ENCODE measurements at regions not wholly inside any gene's neighbourhood (a gene's known extent, or its start where the extent isn't known, plus 50 kb on each side); places are given as distances from the start of the nearest gene placed in this dataset.
"Not testable (repeated sequence)": the region's sequence is repeated elsewhere in the genome, so short reads cannot be mapped to it uniquely, and the experiment has no call there.

GRCh38 chr5:62155988-62156387, 150.0 kb upstream of the KIF2A start:
- H3K27ac ChIP-seq = no peak overlapping the region
- no peak overlapping the region for H3K4me3 ChIP-seq
- no peak for DNase-seq
- no peaks in the 10 kb centered on the region for H3K4me1 ChIP-seq
- 0 out of 2 replicates have a peak, but pooled peaks cover 4% of the 10 kb centered on the region for H3K9me3 ChIP-seq (replicated peaks)
- no peaks in the 10 kb centered on the region for H3K36me3 ChIP-seq
- H3K27me3 ChIP-seq = no peaks in the 10 kb centered on the region

DNA sequence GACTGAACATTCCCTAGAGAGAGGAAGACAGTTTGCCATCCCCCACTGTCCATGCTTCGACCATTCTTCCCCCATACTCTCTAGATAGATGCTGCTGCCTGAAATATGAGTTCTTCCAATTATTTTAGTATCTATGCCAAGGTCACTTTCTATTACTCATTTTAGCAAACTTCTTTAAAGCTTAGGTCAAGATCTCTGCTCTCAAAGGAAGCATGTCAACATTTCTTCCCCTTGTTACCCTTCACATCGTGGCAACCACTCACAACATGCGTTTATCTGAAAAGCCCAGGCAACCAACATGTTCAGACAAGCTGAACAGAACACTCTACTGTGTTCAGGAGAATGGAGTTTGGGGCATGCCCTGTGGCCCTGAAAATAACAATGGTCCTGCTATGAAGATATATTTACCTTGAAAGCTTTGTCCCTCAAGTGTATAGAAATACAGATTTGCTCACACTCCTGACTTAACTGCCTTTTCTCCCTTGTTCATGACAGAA, 138.4 kb upstream of the KIF2A start:
- DNase-seq = no peak
- no peak overlapping the region for H3K4me3 ChIP-seq
- H3K4me1 ChIP-seq = no peaks in the 10 kb centered on the region
- no peak overlapping the region for H3K27ac ChIP-seq
- 0 out of 2 replicates have a peak, but pooled peaks cover 2% of the 10 kb centered on the region for H3K27me3 ChIP-seq
- H3K9me3 ChIP-seq (replicated peaks) = no peaks in the 10 kb centered on the region
- no peaks in the 10 kb centered on the region for H3K36me3 ChIP-seq

DNA sequence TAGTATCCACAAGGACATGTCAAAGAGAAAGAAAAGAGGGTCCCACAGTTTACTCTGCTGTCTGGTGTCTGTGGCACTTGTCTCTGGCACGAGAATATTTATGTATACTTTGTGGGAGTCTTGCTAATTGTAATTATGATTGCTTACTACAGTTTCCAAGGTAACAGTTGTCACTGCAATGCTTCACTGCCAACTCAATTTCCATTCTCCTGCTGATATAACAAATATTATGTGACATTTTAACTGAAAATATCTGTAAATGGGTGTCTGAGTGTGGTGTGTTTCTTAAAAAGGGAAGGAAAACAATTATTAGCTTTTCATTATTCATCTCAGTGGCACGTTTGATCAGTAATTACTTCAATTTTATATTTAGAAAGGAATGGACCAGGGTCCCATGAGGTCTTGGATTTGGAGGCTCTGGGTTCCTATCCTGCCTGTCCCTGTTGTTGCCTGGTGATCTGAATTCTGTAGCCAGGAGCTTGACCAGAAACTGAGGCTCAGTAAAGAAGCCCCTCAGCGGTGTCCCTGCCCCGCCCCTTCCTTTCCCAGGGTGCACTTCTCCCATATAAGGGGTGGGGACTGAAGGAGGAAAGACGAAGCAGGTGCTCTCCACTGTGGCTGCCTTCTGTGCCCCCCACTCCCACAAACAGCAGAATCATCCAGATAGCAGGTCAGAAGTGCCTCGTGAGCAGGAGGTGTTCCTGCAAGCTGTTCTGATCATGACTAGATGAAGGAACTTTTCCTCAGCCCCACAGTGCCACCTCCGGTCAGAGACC, 137.3 kb upstream of the KIF2A start:
- DNase-seq = no peak
- Histone ChIP-seq H3K4me1 (no peaks in the 10 kb centered on the region), H3K4me3 (no peak overlapping the region), H3K36me3 (no peaks in the 10 kb centered on the region), H3K27ac (no peak overlapping the region), H3K27me3 (0 out of 2 replicates have a peak, but pooled peaks cover 2% of the 10 kb centered on the region), H3K9me3 (replicated peaks) (no peaks in the 10 kb centered on the region)

- no peaks in the 10 kb centered on the region for H3K27me3 ChIP-seq
- no peaks in the 10 kb centered on the region for H3K4me1 ChIP-seq
- H3K27ac ChIP-seq = no peak overlapping the region
- H3K36me3 ChIP-seq = no peaks in the 10 kb centered on the region
- DNase-seq = no peak
- H3K4me3 ChIP-seq = no peak overlapping the region
- no peaks in the 10 kb centered on the region; the same call in 1 of the 2 replicates for H3K9me3 ChIP-seq (replicated peaks)
Measured at GRCh38 chr5:62178258-62178657, 127.7 kb upstream of the KIF2A start.

DNA sequence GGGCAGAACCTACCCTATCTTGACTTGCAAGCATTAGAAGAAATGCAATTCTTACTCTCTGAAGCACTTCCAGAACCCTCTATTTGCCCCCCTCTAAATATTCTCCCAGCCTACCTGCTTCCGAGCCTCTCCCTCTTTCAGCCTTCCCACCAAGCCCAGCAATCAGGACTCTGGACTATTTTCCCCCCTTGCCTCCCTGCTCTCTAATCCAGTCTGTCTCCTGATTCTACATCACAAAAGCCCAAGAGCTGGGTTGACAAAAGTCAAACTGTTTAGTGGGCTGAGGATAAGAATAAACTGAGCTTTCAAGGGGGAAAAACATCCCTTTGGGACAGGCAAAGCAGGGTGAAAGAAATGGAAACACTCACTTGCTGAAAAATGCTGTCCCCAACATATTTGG, 123.2 kb upstream of the KIF2A start:
- Histone ChIP-seq H3K36me3 (no peaks in the 10 kb centered on the region), H3K9me3 (replicated peaks) (no peaks in the 10 kb centered on the region; the same call in 1 of the 2 replicates), H3K4me3 (no peak overlapping the region), H3K27ac (no peak overlapping the region), H3K4me1 (no peaks in the 10 kb centered on the region), H3K27me3 (no peaks in the 10 kb centered on the region)
- no peak for DNase-seq

DNA sequence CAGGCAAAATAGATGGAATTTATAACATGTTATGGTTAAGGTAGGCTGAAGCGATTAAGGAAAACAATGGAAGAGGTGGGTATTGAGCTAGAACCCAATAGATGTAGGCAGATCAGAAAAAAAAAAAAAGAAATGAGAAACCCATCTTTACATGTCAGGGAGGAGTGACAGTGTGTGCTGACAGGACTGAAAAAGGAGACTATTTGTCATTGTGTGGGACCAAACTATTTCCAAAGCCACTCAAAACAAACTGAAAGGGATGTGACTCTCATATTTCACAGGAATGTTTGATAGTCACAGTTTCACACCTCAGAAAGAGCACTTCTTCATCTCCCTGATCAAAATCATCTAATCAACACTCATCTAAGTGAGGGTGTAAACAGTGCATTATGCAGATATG, 122.3 kb upstream of the KIF2A start:
- no peak overlapping the region for H3K4me3 ChIP-seq
- H3K36me3 ChIP-seq = no peaks in the 10 kb centered on the region
- DNase-seq = no peak
- H3K9me3 ChIP-seq (replicated peaks) = no peaks in the 10 kb centered on the region
- H3K27ac ChIP-seq = no peak overlapping the region
- no peaks in the 10 kb centered on the region for H3K27me3 ChIP-seq
- no peaks in the 10 kb centered on the region for H3K4me1 ChIP-seq

- DNase-seq = no peak
- Histone ChIP-seq H3K4me1 (no peaks in the 10 kb centered on the region), H3K36me3 (no peaks in the 10 kb centered on the region), H3K9me3 (replicated peaks) (no peaks in the 10 kb centered on the region), H3K27ac (no peak overlapping the region), H3K4me3 (no peak overlapping the region), H3K27me3 (no peaks in the 10 kb centered on the region)
Measured at GRCh38 chr5:62184444-62184843, 121.6 kb upstream of the KIF2A start.

- Histone ChIP-seq H3K36me3 (no peaks in the 10 kb centered on the region), H3K27ac (no peak overlapping the region), H3K27me3 (no peaks in the 10 kb centered on the region), H3K4me3 (no peak overlapping the region), H3K9me3 (replicated peaks) (no peaks in the 10 kb centered on the region), H3K4me1 (no peaks in the 10 kb centered on the region)
- no peak for DNase-seq
Measured at GRCh38 chr5:62190173-62190572, 115.8 kb upstream of the KIF2A start.

GRCh38 chr5:62190931-62191330, 115.1 kb upstream of the KIF2A start:
- Histone ChIP-seq H3K4me1 (no peaks in the 10 kb centered on the region), H3K36me3 (no peaks in the 10 kb centered on the region), H3K9me3 (replicated peaks) (no peaks in the 10 kb centered on the region), H3K27me3 (no peaks in the 10 kb centered on the region), H3K27ac (no peak overlapping the region), H3K4me3 (no peak overlapping the region)
- no peak for DNase-seq

- Histone ChIP-seq H3K27me3 (no peaks in the 10 kb centered on the region), H3K9me3 (replicated peaks) (no peaks in the 10 kb centered on the region), H3K4me1 (no peaks in the 10 kb centered on the region), H3K27ac (no peak overlapping the region), H3K36me3 (no peaks in the 10 kb centered on the region), H3K4me3 (no peak overlapping the region)
- no peak for DNase-seq
Measured at GRCh38 chr5:62192958-62193357, 113.0 kb upstream of the KIF2A start.

DNA sequence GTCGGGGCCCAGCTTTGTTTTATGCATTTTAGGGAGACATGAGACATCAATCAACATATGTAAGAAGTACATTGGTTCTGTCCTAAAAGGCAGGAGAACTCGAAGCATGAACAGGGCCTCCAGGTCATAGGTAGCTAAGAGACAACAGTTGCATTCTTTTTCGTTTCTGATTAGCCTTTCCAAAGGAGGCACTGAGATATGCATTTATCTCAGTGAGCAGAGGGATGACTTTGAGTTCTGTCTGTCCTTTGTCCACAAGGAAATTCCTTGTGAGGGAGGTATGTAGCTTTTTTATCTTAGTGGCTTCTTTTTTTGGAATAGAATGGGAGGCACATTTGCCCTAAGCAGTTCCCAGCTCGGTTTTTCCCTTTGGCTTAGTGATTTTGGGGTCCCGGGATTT, 109.5 kb upstream of the KIF2A start:
- H3K36me3 ChIP-seq; H3K4me3 ChIP-seq; H3K27ac ChIP-seq; DNase-seq; H3K4me1 ChIP-seq; H3K27me3 ChIP-seq; H3K9me3 ChIP-seq (replicated peaks): not testable (repeated sequence)

DNA sequence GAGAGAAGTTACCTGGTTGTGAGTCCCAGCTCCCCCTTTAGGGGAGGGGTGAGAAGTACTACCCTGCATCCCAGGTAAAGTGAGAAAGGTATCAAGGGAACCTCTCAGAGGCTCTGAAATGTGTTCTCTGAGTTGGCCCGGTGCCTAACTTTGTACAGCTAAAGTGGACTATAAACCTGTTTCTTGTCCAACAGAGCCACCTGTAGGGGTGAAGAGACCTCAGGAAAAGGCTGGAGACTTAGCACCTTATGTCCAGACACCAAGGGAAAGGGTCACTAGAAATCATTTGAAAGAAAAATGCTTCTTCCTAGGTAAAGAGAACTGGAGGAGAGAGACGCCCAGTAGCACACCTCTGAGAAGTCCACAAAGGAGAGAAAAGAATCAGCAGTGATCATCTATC, 108.3 kb upstream of the KIF2A start:
- Histone ChIP-seq H3K27ac (no peak overlapping the region), H3K4me1 (no peaks in the 10 kb centered on the region), H3K9me3 (replicated peaks) (no peaks in the 10 kb centered on the region), H3K27me3 (no peaks in the 10 kb centered on the region), H3K4me3 (no peak overlapping the region), H3K36me3 (no peaks in the 10 kb centered on the region)
- DNase-seq = no peak

- Histone ChIP-seq H3K27me3 (no peaks in the 10 kb centered on the region), H3K9me3 (replicated peaks) (no peaks in the 10 kb centered on the region), H3K4me3 (no peak overlapping the region), H3K4me1 (no peaks in the 10 kb centered on the region), H3K27ac (no peak overlapping the region), H3K36me3 (no peaks in the 10 kb centered on the region)
- no peak for DNase-seq
Measured at GRCh38 chr5:62198421-62198820, 107.6 kb upstream of the KIF2A start.

DNA sequence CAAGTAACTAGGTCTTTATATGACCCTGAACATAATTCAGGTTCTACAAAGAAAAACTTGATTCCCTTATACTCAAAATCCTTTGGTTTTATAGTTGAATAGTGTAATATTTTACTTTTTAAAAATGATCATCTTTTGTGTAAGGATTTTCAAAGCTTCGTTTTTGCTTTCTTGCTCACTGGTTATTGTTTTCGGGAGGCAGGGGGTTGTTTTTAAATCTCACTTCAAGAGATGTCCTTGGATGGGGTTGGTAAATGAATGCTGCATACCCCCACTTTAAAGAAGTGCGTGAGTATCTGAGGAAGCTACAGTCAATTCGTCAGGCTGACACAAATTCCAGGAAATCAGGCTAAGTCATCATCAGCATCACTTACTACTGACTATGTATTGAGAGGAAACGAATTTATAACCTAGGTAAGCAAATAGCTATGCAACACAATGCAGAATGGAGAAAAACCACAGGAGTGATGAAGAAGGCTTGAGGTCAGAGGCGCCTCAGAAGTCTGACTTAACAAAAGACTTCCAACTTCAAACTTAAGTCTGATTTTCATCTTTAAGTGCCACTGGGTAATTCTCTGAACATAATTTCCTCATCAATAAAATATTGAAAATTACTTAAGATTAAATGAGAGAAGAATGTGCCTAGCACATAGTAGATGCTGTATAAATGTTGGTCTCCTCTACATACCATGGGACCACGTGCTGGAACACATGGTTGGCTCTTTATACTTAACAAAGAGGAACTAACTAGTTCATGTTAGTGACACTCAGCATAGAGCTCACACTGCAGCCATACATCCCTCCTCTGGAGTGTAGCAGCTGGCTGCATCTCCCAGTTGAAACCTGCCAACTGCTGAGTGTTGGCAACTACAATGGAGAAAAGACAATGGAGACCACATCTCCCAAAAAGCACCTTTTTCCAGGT, 106.0 kb upstream of the KIF2A start:
- no peak overlapping the region for H3K4me3 ChIP-seq
- H3K36me3 ChIP-seq = no peaks in the 10 kb centered on the region
- H3K27me3 ChIP-seq = no peaks in the 10 kb centered on the region
- no peaks in the 10 kb centered on the region for H3K4me1 ChIP-seq
- no peaks in the 10 kb centered on the region for H3K9me3 ChIP-seq (replicated peaks)
- H3K27ac ChIP-seq = no peak overlapping the region
- DNase-seq = no peak

- Histone ChIP-seq H3K27ac (no peak overlapping the region), H3K4me3 (no peak overlapping the region), H3K27me3 (peaks cover 6% of the 10 kb centered on the region; the same call in 1 of the 2 replicates), H3K4me1 (no peaks in the 10 kb centered on the region), H3K9me3 (replicated peaks) (no peaks in the 10 kb centered on the region), H3K36me3 (no peaks in the 10 kb centered on the region)
- peak; percentile 10 to 22 for DNase-seq
Measured at GRCh38 chr5:62206150-62206829, 99.7 kb upstream of the KIF2A start.
